ENCODE measurements at regions not wholly inside any gene's neighbourhood (a gene's known extent, or its start where the extent isn't known, plus 50 kb on each side); places are given as distances from the start of the nearest gene placed in this dataset.

GRCh38 chrX:46220822-46221221 lies 324.4 kb downstream of the ZNF674 start:
- Histone ChIP-seq H3K4me2 (ENCODE audit: low read length) (no peak overlapping the region), H2AFZ (ENCODE audit: low read length) (no peak overlapping the region), H3K27me3 (ENCODE audit: insufficient read depth, low read length) (no peaks in the 10 kb centered on the region), H3K4me1 (ENCODE audit: insufficient read depth, low read length, severe bottlenecking) (no peaks in the 10 kb centered on the region), H3F3A (ENCODE audit: insufficient read depth, low read length) (no peaks in the 10 kb centered on the region), H3K79me2 (ENCODE audit: insufficient read depth, low read length) (no peaks in the 10 kb centered on the region), H3K9me2 (ENCODE audit: low read depth, low read length) (no peaks in the 10 kb centered on the region), H4K20me1 (ENCODE audit: insufficient read depth, low read length) (no peaks in the 10 kb centered on the region), H3K9ac (ENCODE audit: low read length) (no peak overlapping the region), H3K27ac (ENCODE audit: low read depth, low read length, poor library complexity, severe bottlenecking) (no peak overlapping the region), H3K36me3 (ENCODE audit: insufficient read depth, low read length) (no peaks in the 10 kb centered on the region), H3K9me3 (ENCODE audit: low read length) (no peaks in the 10 kb centered on the region), H3K4me3 (ENCODE audit: low read depth, low read length, poor library complexity, severe bottlenecking) (no peak overlapping the region)
- TF ChIP-seq CTCF (IDR thresholded peaks at IDR 0.05; ENCODE audit: low read length), result no peak
- no peak for TF ChIP-seq EZH2 (IDR thresholded peaks at IDR 0.05; ENCODE audit: borderline replicate concordance, low read length)

GRCh38 chrX:46218373-46218772 lies 326.8 kb downstream of the ZNF674 start:
- H2AFZ ChIP-seq (ENCODE audit: low read length), result no peak overlapping the region
- no peaks in the 10 kb centered on the region for H3K4me1 ChIP-seq (ENCODE audit: insufficient read depth, low read length, severe bottlenecking)
- no peaks in the 10 kb centered on the region for H3K79me2 ChIP-seq (ENCODE audit: insufficient read depth, low read length)
- H3K4me3 ChIP-seq (ENCODE audit: low read depth, low read length, poor library complexity, severe bottlenecking), result no peak overlapping the region
- H4K20me1 ChIP-seq (ENCODE audit: insufficient read depth, low read length), result no peaks in the 10 kb centered on the region
- no peak overlapping the region for H3K9ac ChIP-seq (ENCODE audit: low read length)
- H3K27ac ChIP-seq (ENCODE audit: low read depth, low read length, poor library complexity, severe bottlenecking), result no peak overlapping the region
- no peaks in the 10 kb centered on the region for H3K27me3 ChIP-seq (ENCODE audit: insufficient read depth, low read length)
- H3F3A ChIP-seq (ENCODE audit: insufficient read depth, low read length), result no peaks in the 10 kb centered on the region
- no peak overlapping the region for H3K4me2 ChIP-seq (ENCODE audit: low read length)
- H3K36me3 ChIP-seq (ENCODE audit: insufficient read depth, low read length), result no peaks in the 10 kb centered on the region
- no peaks in the 10 kb centered on the region for H3K9me3 ChIP-seq (ENCODE audit: low read length)
- TF ChIP-seq EZH2 (IDR thresholded peaks at IDR 0.05; ENCODE audit: borderline replicate concordance, low read length) (no peak), CTCF (IDR thresholded peaks at IDR 0.05; ENCODE audit: low read length) (no peak)
- no peaks in the 10 kb centered on the region for H3K9me2 ChIP-seq (ENCODE audit: low read depth, low read length)

GRCh38 chrX:46216406-46216805 lies 328.8 kb downstream of the ZNF674 start:
- Histone ChIP-seq H3F3A (ENCODE audit: insufficient read depth, low read length) (no peaks in the 10 kb centered on the region), H3K9me3 (ENCODE audit: low read length) (no peaks in the 10 kb centered on the region), H3K79me2 (ENCODE audit: insufficient read depth, low read length) (no peaks in the 10 kb centered on the region), H3K27ac (ENCODE audit: low read depth, low read length, poor library complexity, severe bottlenecking) (no peak overlapping the region), H3K27me3 (ENCODE audit: insufficient read depth, low read length) (no peaks in the 10 kb centered on the region), H3K36me3 (ENCODE audit: insufficient read depth, low read length) (no peaks in the 10 kb centered on the region), H3K9me2 (ENCODE audit: low read depth, low read length) (no peaks in the 10 kb centered on the region), H2AFZ (ENCODE audit: low read length) (no peak overlapping the region), H4K20me1 (ENCODE audit: insufficient read depth, low read length) (no peaks in the 10 kb centered on the region), H3K9ac (ENCODE audit: low read length) (no peak overlapping the region), H3K4me1 (ENCODE audit: insufficient read depth, low read length, severe bottlenecking) (no peaks in the 10 kb centered on the region), H3K4me3 (ENCODE audit: low read depth, low read length, poor library complexity, severe bottlenecking) (no peak overlapping the region), H3K4me2 (ENCODE audit: low read length) (no peak overlapping the region)
- no peak for TF ChIP-seq EZH2 (IDR thresholded peaks at IDR 0.05; ENCODE audit: borderline replicate concordance, low read length)
- TF ChIP-seq CTCF (IDR thresholded peaks at IDR 0.05; ENCODE audit: low read length), result no peak

Measured in OCI-LY1 (cell line).